CD14-positive monocyte (primary cell): ENCODE measurements at regions not wholly inside any gene's neighbourhood (a gene's known extent, or its start where the extent isn't known, plus 50 kb on each side); places are given as distances from the start of the nearest gene placed in this dataset.

ENCODE experiments used
- DNase-seq, 3 donors: peaks; one replicate each; pipeline ENCODE4 v3.0.0-alpha.2; 2011 to 2022
- H2AFZ ChIP-seq: 2 replicates; pipeline ENCODE4 v1.6.0; 2012; ENCODE audit warnings: mild to moderate bottlenecking, low read depth, low read length, inconsistent platforms; ENCODE audit not compliant: insufficient read depth, poor library complexity, severe bottlenecking
- H3K27ac ChIP-seq, 2 donors: 1 replicate in 1 of 2; 2 replicates in 1 of 2; pipeline ENCODE4 v1.5.1; 2012 to 2013; ENCODE audit warnings: low read length in 2 of 2, control low read depth in 1 of 2, inconsistent platforms in 1 of 2, low read depth in 1 of 2, mild to moderate bottlenecking in 1 of 2
- H3K27me3 ChIP-seq, 2 donors: one replicate each; pipeline versions ENCODE4 v1.6.0 to v1.6.1; 2011 to 2013; ENCODE audit warnings: low read length in 2 of 2; ENCODE audit not compliant: control insufficient read depth in 2 of 2, insufficient read depth in 2 of 2
- H3K36me3 ChIP-seq, 2 donors: replicated peaks in 1 of 2; 1 replicate in 1 of 2; 2 replicates in 1 of 2; pipeline versions ENCODE4 v1.5.1 to v1.6.1; 2012 to 2013; ENCODE audit warnings: low read length in 2 of 2, control low read depth in 1 of 2, inconsistent platforms in 1 of 2, mild to moderate bottlenecking in 1 of 2; ENCODE audit not compliant: insufficient read depth in 2 of 2, control insufficient read depth in 1 of 2
- H3K4me1 ChIP-seq, 2 donors: 1 replicate in 1 of 2; 2 replicates in 1 of 2; pipeline versions ENCODE4 v1.5.1 to v1.6.1; 2012 to 2013; ENCODE audit warnings: low read length in 2 of 2, control low read depth in 1 of 2, inconsistent platforms in 1 of 2, mild to moderate bottlenecking in 1 of 2, moderate library complexity in 1 of 2; ENCODE audit not compliant: insufficient read depth in 2 of 2, control insufficient read depth in 1 of 2
- H3K4me2 ChIP-seq: replicated peaks from 2 replicates; pipeline ENCODE3; 2012; ENCODE audit warnings: low read length, moderate library complexity, mild to moderate bottlenecking; ENCODE audit not compliant: poor library complexity, severe bottlenecking; ENCODE audit errors: extremely low read depth
- H3K4me3 ChIP-seq, 3 experiments: fragments of 200-600 bp in 1 of 3; sonication (generic) in 1 of 3; replicated peaks in 1 of 3; 1 replicate in 2 of 3; 2 replicates in 1 of 3; pipeline ENCODE4 v1.5.1; 2011 to 2013; ENCODE audit warnings: low read length in 3 of 3, mild to moderate bottlenecking in 3 of 3, control low read depth in 2 of 3, low read depth in 2 of 3, inconsistent platforms in 1 of 3, moderate library complexity in 1 of 3
- H3K79me2 ChIP-seq: 2 replicates; pipeline ENCODE4 v1.6.0; 2012; ENCODE audit warnings: mild to moderate bottlenecking, control low read depth, inconsistent platforms, low read length, moderate library complexity; ENCODE audit not compliant: insufficient read depth
- H3K9ac ChIP-seq: 2 replicates; pipeline ENCODE4 v1.6.0; 2017; ENCODE audit warnings: low read length, mild to moderate bottlenecking; ENCODE audit not compliant: insufficient read depth, poor library complexity, severe bottlenecking
- H3K9me3 ChIP-seq, 2 donors: replicated peaks in 1 of 2; 1 replicate in 1 of 2; 2 replicates in 1 of 2; pipeline versions ENCODE4 v1.5.1 to v1.6.1; 2012 to 2013; ENCODE audit warnings: low read length in 2 of 2, control low read depth in 1 of 2; ENCODE audit not compliant: control insufficient read depth in 1 of 2, insufficient read depth in 1 of 2
- H4K20me1 ChIP-seq: 2 replicates; pipeline ENCODE4 v1.6.0; 2012; ENCODE audit warnings: mild to moderate bottlenecking, low read length, control low read depth, moderate library complexity; ENCODE audit not compliant: insufficient read depth
- H3K27ac Mint-ChIP-seq, 7 donors: one replicate each; pipeline ENCODE4 v1.8.0; 2020; ENCODE audit warnings: mild to moderate bottlenecking in 7 of 7, mixed read lengths in 7 of 7, moderate library complexity in 6 of 7, inconsistent platforms in 2 of 7
- H3K27me3 Mint-ChIP-seq, 3 donors: one replicate each; pipeline ENCODE4 v1.8.0; 2021 to 2022; ENCODE audit warnings: low read depth in 3 of 3, mild to moderate bottlenecking in 3 of 3, mixed read lengths in 3 of 3, moderate library complexity in 3 of 3, inconsistent platforms in 1 of 3
- H3K36me3 Mint-ChIP-seq, 2 donors: one replicate each; pipeline ENCODE4 v1.8.0; 2020; ENCODE audit warnings: mixed read lengths in 2 of 2, inconsistent platforms in 1 of 2, mild to moderate bottlenecking in 1 of 2
- H3K4me1 Mint-ChIP-seq: one replicate; pipeline ENCODE4 v1.8.0; 2020; ENCODE audit warnings: mild to moderate bottlenecking, mixed read lengths
- H3K4me3 Mint-ChIP-seq, 2 donors: one replicate each; pipeline ENCODE4 v1.8.0; 2020; ENCODE audit warnings: mild to moderate bottlenecking in 2 of 2, mixed read lengths in 2 of 2, moderate library complexity in 1 of 2
- H3K9me3 Mint-ChIP-seq, 7 donors: one replicate each; pipeline ENCODE4 v1.8.0; 2020 to 2022; ENCODE audit warnings: mixed read lengths in 7 of 7, mild to moderate bottlenecking in 6 of 7, moderate library complexity in 6 of 7, inconsistent platforms in 2 of 7
- CTCF ChIP-seq: fragments of 200-600 bp; IDR thresholded peaks from one replicate; pipeline ENCODE4 v1.8.0; 2022; ENCODE audit warnings: antibody characterized with exemption, mild to moderate bottlenecking
- WGBS: methylation state at CpG from one replicate; pipeline ENCODE4 v1.1.5; 2013; ENCODE audit warnings: missing lambda C conversion rate; ENCODE audit not compliant: insufficient coverage; 5-methylcytosine and 5-hydroxymethylcytosine counted together
- intact Hi-C, 2 donors: fragments of 100-400 bp; cut with micrococcal nuclease; formaldehyde crosslinking; loops; one replicate each; pipeline versions ENCODE4 v1.15.0 to v1.15.1; 2023

DNA sequence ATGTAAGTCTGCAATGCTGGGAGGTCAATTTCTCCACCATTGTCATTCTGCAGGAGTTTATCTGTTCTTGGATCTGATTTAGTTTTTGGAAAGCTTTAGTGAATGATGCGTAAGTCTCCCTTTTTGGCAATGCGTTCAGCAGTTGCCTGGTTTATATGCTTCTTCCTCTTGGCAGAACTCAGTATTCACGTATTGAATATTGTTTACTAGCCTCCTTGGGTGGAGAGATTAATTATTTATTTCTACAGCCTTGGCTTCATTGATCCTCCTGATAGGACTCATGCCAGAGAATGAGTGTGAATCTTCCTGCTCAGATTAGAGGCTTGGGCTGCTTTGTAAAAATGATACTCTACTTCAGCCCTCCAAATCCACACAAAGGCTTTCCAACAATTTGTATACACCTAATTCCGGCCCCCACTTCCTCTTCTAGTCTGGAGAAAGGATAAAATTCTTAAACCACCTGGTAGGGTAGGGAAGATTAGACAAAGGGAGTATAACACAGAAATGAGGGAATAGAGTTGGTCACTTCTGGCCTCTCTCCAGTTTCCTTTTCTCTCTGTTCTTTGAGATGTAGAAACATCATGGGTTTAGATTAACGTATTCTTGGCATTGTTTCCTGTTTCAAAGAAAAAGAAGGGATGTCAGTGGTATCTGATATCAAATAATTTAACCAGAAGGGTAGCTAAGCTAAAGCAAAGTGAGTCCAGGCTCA, 929.8 kb downstream of the KCNJ2 start:
- intact Hi-C loops, result no loop called here
- H3K36me3 ChIP-seq, result no peaks in the 10 kb centered on the region
- H3K4me1 ChIP-seq, result no peaks in the 10 kb centered on the region
- H3K9ac ChIP-seq, result no peak overlapping the region
- no peak overlapping the region for H2AFZ ChIP-seq
- Mint-ChIP-seq H3K27me3 (peaks cover 0 to 2% (median 0%) of the 10 kb centered on the region in 3 donors), H3K9me3 (peaks cover 0 to 6% (median 3%) of the 10 kb centered on the region in 7 donors), H3K27ac (no peak overlapping the region), H3K4me1 (no peaks in the 10 kb centered on the region), H3K4me3 (no peak overlapping the region), H3K36me3 (no peaks in the 10 kb centered on the region)
- H3K79me2 ChIP-seq, result no peaks in the 10 kb centered on the region
- no peaks in the 10 kb centered on the region for H4K20me1 ChIP-seq
- no peak for DNase-seq
- peaks cover 0 to 10% of the 10 kb centered on the region in 2 donors for H3K9me3 ChIP-seq
- H3K27ac ChIP-seq, result no peak overlapping the region
- H3K4me2 ChIP-seq, result no peak overlapping the region
- WGBS, result no CpG with 5 or more reads among the region's 5 CpGs
- no peak overlapping the region for H3K4me3 ChIP-seq
- no peaks in the 10 kb centered on the region for H3K27me3 ChIP-seq
- TF ChIP-seq CTCF, result no peak

- Mint-ChIP-seq H3K27me3 (peaks cover 0 to 1% (median 0%) of the 10 kb centered on the region in 3 donors), H3K36me3 (no peaks in the 10 kb centered on the region), H3K27ac (no peak overlapping the region), H3K9me3 (peaks cover 0 to 7% (median 3%) of the 10 kb centered on the region in 7 donors), H3K4me3 (no peak overlapping the region), H3K4me1 (no peaks in the 10 kb centered on the region)
- Histone ChIP-seq H3K79me2 (no peaks in the 10 kb centered on the region), H3K27ac (no peak overlapping the region), H4K20me1 (no peaks in the 10 kb centered on the region), H3K9me3 (peaks cover 0 to 13% of the 10 kb centered on the region in 2 donors), H3K27me3 (no peaks in the 10 kb centered on the region), H3K36me3 (no peaks in the 10 kb centered on the region), H2AFZ (no peak overlapping the region), H3K4me1 (no peaks in the 10 kb centered on the region), H3K4me2 (no peak overlapping the region), H3K9ac (no peak overlapping the region), H3K4me3 (no peak overlapping the region)
- no peak for TF ChIP-seq CTCF
- intact Hi-C loops, result no loop called here
- DNase-seq, result no peak
Measured at GRCh38 chr17:71102777-71103176, 933.4 kb downstream of the KCNJ2 start.
